ENCODE measurements at regions not wholly inside any gene's neighbourhood (a gene's known extent, or its start where the extent isn't known, plus 50 kb on each side); places are given as distances from the start of the nearest gene placed in this dataset.

GRCh38 chr7:46569133-46569465, 648.0 kb upstream of the IGFBP3 start:
- no peak overlapping the region for H3K27ac ChIP-seq (ENCODE audit: insufficient read depth, low read length)
- no peak overlapping the region for H4K8ac ChIP-seq (ENCODE audit: low read depth in 2 of 2, low read length in 2 of 2)
- H2BK120ac ChIP-seq (ENCODE audit: low read depth, low read length): peak overlapping the region; percentile 5; the same call in 1 of the 2 replicates
- no peaks in the 10 kb centered on the region for H3K27me3 ChIP-seq (ENCODE audit: control insufficient read depth, insufficient read depth, low read length)
- no peak for ATAC-seq (ENCODE audit: low read depth)
- no peaks in the 10 kb centered on the region for H3K79me1 ChIP-seq (ENCODE audit: low read depth in 1 of 2, low read length in 2 of 2)
- H3K14ac ChIP-seq (replicated peaks; ENCODE audit: low read depth, low read length): peak overlapping the region; percentile 64
- H2AFZ ChIP-seq (replicated peaks; ENCODE audit: low read length, poor library complexity): peak overlapping the region; percentile 46
- H3K4me2 ChIP-seq (ENCODE audit: low read depth, low read length): no peak overlapping the region
- no peaks in the 10 kb centered on the region for H3K9me3 ChIP-seq (ENCODE audit: control insufficient read depth, insufficient read depth, low read length)
- in situ Hi-C loops (cut with MboI; ENCODE audit: low sequenced_read_pairs): no loop called here
- peaks cover 5% of the 10 kb centered on the region for H3K4me1 ChIP-seq (ENCODE audit: control insufficient read depth, insufficient read depth, low read length)
- H2BK5ac ChIP-seq (ENCODE audit: low read depth, low read length, poor library complexity, severe bottlenecking): no peak overlapping the region
- CTCF ChIA-PET: no interaction called here
- intact Hi-C loops (cut with micrococcal nuclease): loop anchor here (10.0 kb wide), 1 partner anchor 206 kb away; no protein-coding TSS in a partner anchor
- no peaks in the 10 kb centered on the region for H3K36me3 ChIP-seq (ENCODE audit: control insufficient read depth, insufficient read depth, low read length)
- H3K4me3 ChIP-seq (ENCODE audit: insufficient read depth, low read depth, low read length): no peak overlapping the region
- no peaks in the 10 kb centered on the region for H4K20me1 ChIP-seq (ENCODE audit: insufficient read depth, low read length)
- dilution Hi-C loops (cut with HindIII; ENCODE audit: low sequenced_read_pairs, unreplicated experiment): no loop called here
- peaks cover 4% of the 10 kb centered on the region for H3K9me1 ChIP-seq (ENCODE audit: insufficient read depth, low read length)
- H2AK5ac ChIP-seq (ENCODE audit: low read depth, low read length): peak overlapping the region; percentile 29; the same call in 1 of the 2 replicates
- 33% methylated on average over 1 of the region's 2 CpGs; no CpG with 5 or more reads in 1 of the 2 experiments for WGBS, 2 experiments (ENCODE audit: extremely low coverage in 2 of 2, insufficient read length in 1 of 2)
- peak overlapping the region; percentile 23 for H4K91ac ChIP-seq (ENCODE audit: insufficient read depth, low read depth, low read length)
- no peak for DNase-seq
- peak overlapping the region; percentile 49 for H3K4ac ChIP-seq (ENCODE audit: low read depth, low read length)
- H3K23ac ChIP-seq (ENCODE audit: low read depth, low read length): no peak overlapping the region
- BruUV-seq (replicated peaks): no TSS peak
- POLR2A ChIA-PET (ENCODE audit: unreplicated experiment): no interaction called here
- H3K56ac ChIP-seq (ENCODE audit: extremely low read depth, insufficient read depth, low read length): no peak overlapping the region
- H2BK15ac ChIP-seq (ENCODE audit: low read depth, low read length): 0 out of 3 replicates have a peak overlapping the region, but pooled peaks have one; percentile 24
- no peak for TF ChIP-seq FOS (IDR thresholded peaks at IDR 0.05; ENCODE audit: low read depth, low read length)
- no peak for TF ChIP-seq CEBPB (IDR thresholded peaks at IDR 0.05; ENCODE audit: low read depth, low read length)
- H2BK20ac ChIP-seq (ENCODE audit: low read depth, low read length): 0 out of 2 replicates have a peak overlapping the region, but pooled peaks have one; percentile 27
- no peak overlapping the region for H3K9ac ChIP-seq (ENCODE audit: low read depth, low read length)
- H4K5ac ChIP-seq (ENCODE audit: low read depth, low read length): no peak overlapping the region
- 0 out of 2 replicates have a peak overlapping the region, but pooled peaks have one; percentile 19 for H3K18ac ChIP-seq (ENCODE audit: low read depth, low read length)
- H2AK9ac ChIP-seq (replicated peaks; ENCODE audit: low read depth, low read length, poor library complexity): peak overlapping the region; percentile 34

Measured in IMR-90 (cell line).